Neural progenitor cell (in vitro differentiated cells): ENCODE measurements at regions not wholly inside any gene's neighbourhood (a gene's known extent, or its start where the extent isn't known, plus 50 kb on each side); places are given as distances from the start of the nearest gene placed in this dataset.

Experiments
- DNase-seq: peaks from one replicate; pipeline ENCODE4 v3.0.0-alpha.2; 2016; ENCODE audit warnings: low spot score
- H2AFZ ChIP-seq: fragments of 200-600 bp; sonication (generic); replicated peaks from 2 replicates; pipeline ENCODE4 v1.6.1; 2016; ENCODE audit warnings: antibody characterized with exemption
- H3F3A ChIP-seq: fragments of 200-600 bp; sonication (generic); 2 replicates; pipeline ENCODE4 v1.6.1; 2016; ENCODE audit warnings: antibody characterized with exemption, low read depth
- H3K27ac ChIP-seq: fragments of 200-600 bp; sonication (generic); 2 replicates; pipeline ENCODE4 v1.5.1; 2016; ENCODE audit warnings: mild to moderate bottlenecking
- H3K27me3 ChIP-seq: fragments of 200-600 bp; sonication (generic); 2 replicates; pipeline ENCODE4 v1.6.1; 2016; ENCODE audit warnings: mild to moderate bottlenecking, moderate library complexity
- H3K36me3 ChIP-seq: fragments of 200-600 bp; sonication (generic); 2 replicates; pipeline ENCODE4 v1.5.1; 2016
- H3K4me1 ChIP-seq: fragments of 200-600 bp; sonication (generic); 2 replicates; pipeline ENCODE4 v1.6.1; 2016; ENCODE audit warnings: mixed run types
- H3K4me2 ChIP-seq: fragments of 200-600 bp; sonication (generic); 2 replicates; pipeline ENCODE4 v1.6.1; 2016
- H3K4me3 ChIP-seq: fragments of 200-600 bp; sonication (generic); 2 replicates; pipeline ENCODE4 v1.5.1; 2016
- H3K79me2 ChIP-seq: fragments of 200-600 bp; sonication (generic); 2 replicates; pipeline ENCODE4 v1.6.1; 2016; ENCODE audit warnings: low read depth
- H3K9ac ChIP-seq: fragments of 200-600 bp; sonication (generic); 2 replicates; pipeline ENCODE4 v1.6.1; 2016
- H3K9me3 ChIP-seq: fragments of 200-600 bp; sonication (generic); 2 replicates; pipeline ENCODE4 v1.5.1; 2016; ENCODE audit warnings: low read depth
- H4K20me1 ChIP-seq: fragments of 200-600 bp; sonication (generic); 2 replicates; pipeline ENCODE4 v1.6.1; 2016; ENCODE audit warnings: low read depth
- H3K27ac Mint-ChIP-seq: 3 replicates; pipeline ENCODE4 v1.8.0; 2021; ENCODE audit warnings: mixed read lengths
- H3K27me3 Mint-ChIP-seq: 2 replicates; pipeline ENCODE4 v1.8.0; 2022; ENCODE audit warnings: low read depth, mild to moderate bottlenecking, inconsistent platforms, moderate library complexity, mixed read lengths; ENCODE audit not compliant: insufficient read depth
- H3K36me3 Mint-ChIP-seq: 3 replicates; pipeline ENCODE4 v1.8.0; 2021; ENCODE audit warnings: mixed read lengths
- H3K4me1 Mint-ChIP-seq: 3 replicates; pipeline ENCODE4 v1.8.0; 2021; ENCODE audit warnings: mixed read lengths
- H3K4me3 Mint-ChIP-seq: 3 replicates; pipeline ENCODE4 v1.8.0; 2021; ENCODE audit warnings: mild to moderate bottlenecking, moderate library complexity, mixed read lengths
- H3K9me3 Mint-ChIP-seq: 3 replicates; pipeline ENCODE4 v1.8.0; 2020; ENCODE audit warnings: mixed read lengths
- EZH2 ChIP-seq: fragments of 200-600 bp; sonication (generic); IDR thresholded peaks from 2 replicates; pipeline ENCODE4 v1.6.1; 2017; ENCODE audit warnings: antibody characterized with exemption, mild to moderate bottlenecking, moderate library complexity
- EZH2phosphoT487 ChIP-seq: fragments of 200-600 bp; sonication (generic); IDR thresholded peaks from 2 replicates; pipeline ENCODE4 v1.6.1; 2017; ENCODE audit warnings: antibody characterized with exemption
- TF ChIP-seq, protein P1 (sequence below): fragments of 200-600 bp; sonication (generic); IDR thresholded peaks from 2 replicates; pipeline ENCODE4 v1.5.1; 2017; ENCODE audit warnings: antibody characterized with exemption, mild to moderate bottlenecking

DNA sequence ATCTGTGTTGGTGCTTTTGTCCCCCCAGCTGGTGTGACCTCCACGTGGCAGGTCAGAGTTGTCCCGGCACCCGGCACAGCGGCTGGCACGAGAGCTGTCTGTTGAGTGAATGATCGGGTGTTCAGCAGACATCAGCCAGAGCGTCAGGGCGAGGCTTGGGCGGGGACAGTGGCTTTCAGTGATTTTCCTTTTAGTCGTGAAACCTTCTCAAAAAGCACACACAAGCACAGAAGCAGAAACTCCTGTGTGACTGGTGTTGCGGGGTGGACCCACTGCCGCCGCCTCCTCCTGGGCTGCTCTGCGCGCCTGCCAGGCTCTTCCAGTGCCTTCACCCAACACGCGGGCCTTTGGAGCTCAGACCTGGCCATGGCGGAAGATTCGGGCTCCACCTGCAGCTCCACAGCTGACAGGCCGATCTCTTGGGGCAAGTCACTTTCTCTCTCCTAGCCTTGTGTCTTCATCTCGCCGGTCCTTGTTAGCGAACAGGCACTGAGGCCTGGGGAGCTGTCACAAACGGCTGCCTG is 51.4 kb upstream of the HGFAC start:
- no peak overlapping the region for H3K9ac ChIP-seq
- H4K20me1 ChIP-seq = peaks cover 56% of the 10 kb centered on the region
- no peak overlapping the region for H3K27ac ChIP-seq
- no peak overlapping the region for H3K4me3 Mint-ChIP-seq
- peak overlapping the region; percentile 72 for H3K27ac Mint-ChIP-seq
- no peaks in the 10 kb centered on the region for H3K27me3 ChIP-seq
- H3K9me3 ChIP-seq = no peaks in the 10 kb centered on the region
- peaks cover 62% of the 10 kb centered on the region for H3K4me1 Mint-ChIP-seq
- no peak overlapping the region for H3K4me3 ChIP-seq
- H3K27me3 Mint-ChIP-seq = peaks cover 9% of the 10 kb centered on the region
- TF ChIP-seq EZH2phosphoT487 (no peak), EZH2 (no peak)
- TF ChIP-seq, protein P1, sequence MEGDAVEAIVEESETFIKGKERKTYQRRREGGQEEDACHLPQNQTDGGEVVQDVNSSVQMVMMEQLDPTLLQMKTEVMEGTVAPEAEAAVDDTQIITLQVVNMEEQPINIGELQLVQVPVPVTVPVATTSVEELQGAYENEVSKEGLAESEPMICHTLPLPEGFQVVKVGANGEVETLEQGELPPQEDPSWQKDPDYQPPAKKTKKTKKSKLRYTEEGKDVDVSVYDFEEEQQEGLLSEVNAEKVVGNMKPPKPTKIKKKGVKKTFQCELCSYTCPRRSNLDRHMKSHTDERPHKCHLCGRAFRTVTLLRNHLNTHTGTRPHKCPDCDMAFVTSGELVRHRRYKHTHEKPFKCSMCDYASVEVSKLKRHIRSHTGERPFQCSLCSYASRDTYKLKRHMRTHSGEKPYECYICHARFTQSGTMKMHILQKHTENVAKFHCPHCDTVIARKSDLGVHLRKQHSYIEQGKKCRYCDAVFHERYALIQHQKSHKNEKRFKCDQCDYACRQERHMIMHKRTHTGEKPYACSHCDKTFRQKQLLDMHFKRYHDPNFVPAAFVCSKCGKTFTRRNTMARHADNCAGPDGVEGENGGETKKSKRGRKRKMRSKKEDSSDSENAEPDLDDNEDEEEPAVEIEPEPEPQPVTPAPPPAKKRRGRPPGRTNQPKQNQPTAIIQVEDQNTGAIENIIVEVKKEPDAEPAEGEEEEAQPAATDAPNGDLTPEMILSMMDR = no peak
- H3K36me3 Mint-ChIP-seq = peaks cover 4% of the 10 kb centered on the region
- peak overlapping the region; percentile 59 for H3K4me2 ChIP-seq
- peak; percentile 67 for DNase-seq
- no peaks in the 10 kb centered on the region for H3K79me2 ChIP-seq
- H2AFZ ChIP-seq = no peak overlapping the region
- H3K9me3 Mint-ChIP-seq = no peaks in the 10 kb centered on the region
- H3K36me3 ChIP-seq = no peaks in the 10 kb centered on the region
- peaks cover 66% of the 10 kb centered on the region for H3K4me1 ChIP-seq
- H3F3A ChIP-seq = peaks cover 11% of the 10 kb centered on the region

DNA sequence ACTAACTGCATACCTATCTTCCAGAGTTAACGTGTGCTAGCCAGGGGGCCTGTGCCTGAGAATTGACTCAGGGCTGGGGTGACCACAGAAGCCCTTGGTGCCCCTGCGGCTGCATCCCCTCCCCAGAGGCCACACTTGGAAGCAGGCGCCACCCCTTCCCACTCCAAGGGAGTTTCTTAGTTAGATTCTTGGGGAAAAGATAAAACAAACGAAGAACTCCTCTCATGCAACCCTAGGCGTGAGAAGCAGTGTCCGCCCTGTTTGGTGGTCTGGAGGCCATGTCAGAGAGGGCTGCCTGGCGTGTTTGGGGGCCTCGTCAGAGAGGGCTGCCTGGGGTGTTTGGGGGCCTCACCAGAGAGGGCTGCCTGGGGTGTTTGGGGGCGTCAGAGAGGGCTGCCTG is 50.3 kb upstream of the HGFAC start:
- no peaks in the 10 kb centered on the region for H3K9me3 ChIP-seq
- H3K27me3 ChIP-seq = no peaks in the 10 kb centered on the region
- peak overlapping the region; percentile 59 for H3K4me2 ChIP-seq
- peaks cover 7% of the 10 kb centered on the region for H3K27me3 Mint-ChIP-seq
- H3K36me3 ChIP-seq = no peaks in the 10 kb centered on the region
- no peak overlapping the region for H3K4me3 ChIP-seq
- no peak overlapping the region for H3K27ac Mint-ChIP-seq
- no peak overlapping the region for H3K27ac ChIP-seq
- H3K4me3 Mint-ChIP-seq = no peak overlapping the region
- peaks cover 56% of the 10 kb centered on the region for H3K4me1 Mint-ChIP-seq
- no peaks in the 10 kb centered on the region for H3K9me3 Mint-ChIP-seq
- H3F3A ChIP-seq = peaks cover 11% of the 10 kb centered on the region
- H4K20me1 ChIP-seq = peaks cover 56% of the 10 kb centered on the region
- DNase-seq = no peak
- H3K4me1 ChIP-seq = peaks cover 62% of the 10 kb centered on the region
- H3K9ac ChIP-seq = peak overlapping the region; percentile 3
- H3K79me2 ChIP-seq = no peaks in the 10 kb centered on the region
- H2AFZ ChIP-seq = no peak overlapping the region
- H3K36me3 Mint-ChIP-seq = peaks cover 7% of the 10 kb centered on the region
- TF ChIP-seq, protein P1 = no peak
- TF ChIP-seq EZH2 = no peak
- TF ChIP-seq EZH2phosphoT487 = no peak
